ENCODE measurements at regions not wholly inside any gene's neighbourhood (a gene's known extent, or its start where the extent isn't known, plus 50 kb on each side); places are given as distances from the start of the nearest gene placed in this dataset.

DNA sequence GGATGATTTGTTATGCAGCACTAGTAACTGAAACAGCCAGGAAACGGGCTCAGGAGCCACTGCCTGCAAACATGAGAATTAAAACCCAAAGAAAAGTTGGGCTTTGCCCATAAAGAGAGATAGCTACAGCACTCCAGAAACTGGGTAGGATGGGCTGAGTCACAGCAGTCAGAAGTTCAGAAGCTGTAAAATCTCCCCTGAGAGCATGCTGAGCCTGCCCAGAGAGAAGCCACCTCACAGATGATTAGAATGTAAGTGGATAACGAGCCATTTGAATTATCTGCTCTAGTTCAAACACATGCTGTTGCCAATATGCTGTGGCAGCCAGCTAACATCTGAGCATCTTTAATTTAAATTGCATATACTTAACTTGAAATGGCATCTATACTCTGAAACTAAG lies 388.1 kb upstream of the ACVR2A start:
- TF ChIP-seq CTCF (IDR thresholded peaks at IDR 0.05) = no peak
- no peak for TF ChIP-seq POLR2A (IDR thresholded peaks at IDR 0.05)
- TF ChIP-seq POLR2AphosphoS5 (IDR thresholded peaks at IDR 0.05) = no peak
- no peak for TF ChIP-seq EP300 (IDR thresholded peaks at IDR 0.05)

Data from suprapubic skin (tissue), 4 donors.